ENCODE measurements at regions not wholly inside any gene's neighbourhood (a gene's known extent, or its start where the extent isn't known, plus 50 kb on each side); places are given as distances from the start of the nearest gene placed in this dataset.

DNA sequence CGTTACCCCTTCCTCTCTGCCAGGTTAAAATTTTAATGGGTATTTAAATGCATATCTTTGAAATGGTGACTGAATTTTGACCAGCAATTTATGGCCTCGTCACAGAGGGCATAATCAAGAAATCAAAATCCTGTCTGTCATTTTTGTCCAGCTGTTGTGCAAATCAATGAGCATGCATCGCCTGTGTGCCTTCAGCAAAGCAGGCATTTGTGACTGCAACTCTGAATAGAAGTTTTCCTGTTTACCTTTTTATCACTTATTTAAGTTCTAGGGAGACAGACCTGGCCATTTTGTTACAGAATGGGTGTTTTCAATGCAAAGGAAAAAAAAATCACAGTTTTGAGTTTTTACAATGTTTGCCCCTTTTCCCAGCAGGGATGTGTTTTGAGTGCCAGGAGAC is 107.4 kb downstream of the PPM1A start:
- TF ChIP-seq, protein P1, sequence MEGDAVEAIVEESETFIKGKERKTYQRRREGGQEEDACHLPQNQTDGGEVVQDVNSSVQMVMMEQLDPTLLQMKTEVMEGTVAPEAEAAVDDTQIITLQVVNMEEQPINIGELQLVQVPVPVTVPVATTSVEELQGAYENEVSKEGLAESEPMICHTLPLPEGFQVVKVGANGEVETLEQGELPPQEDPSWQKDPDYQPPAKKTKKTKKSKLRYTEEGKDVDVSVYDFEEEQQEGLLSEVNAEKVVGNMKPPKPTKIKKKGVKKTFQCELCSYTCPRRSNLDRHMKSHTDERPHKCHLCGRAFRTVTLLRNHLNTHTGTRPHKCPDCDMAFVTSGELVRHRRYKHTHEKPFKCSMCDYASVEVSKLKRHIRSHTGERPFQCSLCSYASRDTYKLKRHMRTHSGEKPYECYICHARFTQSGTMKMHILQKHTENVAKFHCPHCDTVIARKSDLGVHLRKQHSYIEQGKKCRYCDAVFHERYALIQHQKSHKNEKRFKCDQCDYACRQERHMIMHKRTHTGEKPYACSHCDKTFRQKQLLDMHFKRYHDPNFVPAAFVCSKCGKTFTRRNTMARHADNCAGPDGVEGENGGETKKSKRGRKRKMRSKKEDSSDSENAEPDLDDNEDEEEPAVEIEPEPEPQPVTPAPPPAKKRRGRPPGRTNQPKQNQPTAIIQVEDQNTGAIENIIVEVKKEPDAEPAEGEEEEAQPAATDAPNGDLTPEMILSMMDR (IDR thresholded peaks at IDR 0.05): no peak
- no peak for TF ChIP-seq POLR2A (IDR thresholded peaks at IDR 0.05)

Measured in testis (tissue), 2 donors.